HepG2 (cell line): ENCODE measurements at regions not wholly inside any gene's neighbourhood (a gene's known extent, or its start where the extent isn't known, plus 50 kb on each side); places are given as distances from the start of the nearest gene placed in this dataset.

Experiments used
- ATAC-seq: fragments of 200-7000 bp; cut with Tn5 transposase; 3 replicates; pipeline ENCODE4 v1.9.1; 2020; ENCODE audit warnings: mild to moderate bottlenecking, moderate library complexity
- BruUV-seq: library from RNA; stranded (reverse); fragments of 400-500 nt; replicated peaks from 2 replicates; lab custom pipeline; 2021; lab: Mats Ljungman, UMichigan
- CTCF ChIA-PET: fragments of 300-600 bp; formaldehyde crosslinking; extraction: SDS; loops from one replicate; lab custom pipeline; 2021; ENCODE audit warnings: low total read pairs, inconsistent platforms, low intra/inter-chr PET ratio; lab: Yijun Ruan, JAX
- POLR2A ChIA-PET: fragments of 350-600 bp; sonication (Branson Sonifier 250); formaldehyde crosslinking; loops from one replicate; lab custom pipeline; 2020; ENCODE audit warnings: antibody characterized with exemption, inconsistent platforms; lab: Yijun Ruan, JAX
- DNase-seq: peaks from one replicate; pipeline ENCODE4 v3.0.0-alpha.2; 2015; ENCODE audit warnings: low spot score
- FAIRE-seq: peaks from 3 replicates; lab custom pipeline; 2011; peaks lifted over from hg19 to GRCh38; lab: Jason Lieb, UNC
- H2AFZ ChIP-seq: one replicate; pipeline ENCODE4 v1.6.1; 2011; ENCODE audit warnings: low read length, inconsistent platforms
- H3K27ac ChIP-seq: fragments of 300-600 bp; 3 replicates; pipeline ENCODE4 v1.8.0; 2011; ENCODE audit warnings: mixed run types, mild to moderate bottlenecking, mixed read lengths, low read length, inconsistent platforms; ENCODE audit not compliant: insufficient read depth; ENCODE audit errors: extremely low read length
- H3K27me3 ChIP-seq, 2 experiments: fragments of 200-600 bp in 1 of 2; 2 replicates in 1 of 2; 3 replicates in 1 of 2; pipeline versions ENCODE4 v1.6.0 to v1.8.0; 2011; ENCODE audit warnings: low read length in 2 of 2, mild to moderate bottlenecking in 2 of 2, moderate library complexity in 2 of 2, inconsistent platforms in 1 of 2; ENCODE audit not compliant: insufficient read depth in 2 of 2, control insufficient read depth in 1 of 2
- H3K36me3 ChIP-seq, 2 experiments: fragments of 200-600 bp in 1 of 2; replicated peaks in 1 of 2; 2 replicates in 1 of 2; 3 replicates in 1 of 2; pipeline versions ENCODE4 v1.5.1 to v1.8.0; 2011; ENCODE audit warnings: low read length in 2 of 2, inconsistent platforms in 1 of 2; ENCODE audit not compliant: insufficient read depth in 2 of 2, control insufficient read depth in 1 of 2
- H3K4me1 ChIP-seq: 2 replicates; pipeline ENCODE4 v1.5.1; 2012; ENCODE audit warnings: low read length, inconsistent platforms; ENCODE audit not compliant: insufficient read depth
- H3K4me2 ChIP-seq: 2 replicates; pipeline ENCODE4 v1.6.0; 2011; ENCODE audit warnings: low read depth, low read length, inconsistent platforms
- H3K4me3 ChIP-seq, 3 experiments: fragments of 200-600 bp in 1 of 3; sonication (generic), shearing (Covaris generic) in 1 of 3; replicated peaks in 1 of 3; 2 replicates each; pipeline ENCODE4 v1.5.1; 2011 to 2016; ENCODE audit warnings: low read length in 3 of 3, inconsistent platforms in 2 of 3, low read depth in 2 of 3, mild to moderate bottlenecking in 2 of 3, control low read depth in 1 of 3, mixed read lengths in 1 of 3; ENCODE audit not compliant: insufficient read depth in 1 of 3
- H3K79me2 ChIP-seq: one replicate; pipeline ENCODE4 v1.6.1; 2011; ENCODE audit warnings: low read length, inconsistent platforms; ENCODE audit not compliant: insufficient read depth
- H3K9ac ChIP-seq: 2 replicates; pipeline ENCODE4 v1.6.0; 2011; ENCODE audit warnings: mild to moderate bottlenecking, low read depth, low read length, inconsistent platforms; ENCODE audit not compliant: insufficient read depth
- H3K9me3 ChIP-seq: 2 replicates; pipeline ENCODE4 v1.5.1; 2012; ENCODE audit warnings: mild to moderate bottlenecking, low read length
- H4K20me1 ChIP-seq: 2 replicates; pipeline ENCODE4 v1.6.0; 2011; ENCODE audit warnings: inconsistent platforms, mild to moderate bottlenecking, low read length, moderate library complexity; ENCODE audit not compliant: insufficient read depth
- DMAP1 ChIP-seq: IDR thresholded peaks from 2 replicates; pipeline ENCODE4 v1.6.1; 2016
- JUNB ChIP-seq: sonication (generic); formaldehyde crosslinking; IDR thresholded peaks from 2 replicates; pipeline ENCODE4 v1.8.0; 2022; ENCODE audit warnings: missing genetic modification reagents, mild to moderate bottlenecking, borderline replicate concordance
- PHF5A ChIP-seq: IDR thresholded peaks from one replicate; pipeline ENCODE4 v1.6.1; 2018; ENCODE audit warnings: low read depth, missing genetic modification reagents; ENCODE audit not compliant: unreplicated experiment
- RARA ChIP-seq: IDR thresholded peaks from 2 replicates; pipeline ENCODE4 v1.6.1; 2016; ENCODE audit warnings: missing genetic modification reagents, missing compliant biosample characterization
- SATB2 ChIP-seq: sonication (generic); formaldehyde crosslinking; IDR thresholded peaks from 2 replicates; pipeline ENCODE4 v1.5.0; 2020; ENCODE audit warnings: missing genetic modification reagents
- TBL1XR1 ChIP-seq: fragments of 150-350 bp; IDR thresholded peaks from 2 replicates; pipeline ENCODE4 v1.6.1; 2014; ENCODE audit warnings: borderline replicate concordance, low read length; ENCODE audit not compliant: partially characterized antibody
- ZNF253 ChIP-seq: sonication (generic); formaldehyde crosslinking; IDR thresholded peaks from 2 replicates; pipeline ENCODE4 v1.8.0; 2022; ENCODE audit warnings: mild to moderate bottlenecking, missing genetic modification reagents, borderline replicate concordance
- ZNF260 ChIP-seq: sonication (generic); formaldehyde crosslinking; IDR thresholded peaks from 2 replicates; pipeline ENCODE4 v1.4.0; 2020; ENCODE audit warnings: missing genetic modification reagents, low read depth, mild to moderate bottlenecking, borderline replicate concordance
- ZNF839 ChIP-seq: sonication (generic); formaldehyde crosslinking; IDR thresholded peaks from 2 replicates; pipeline ENCODE4 v1.4.0; 2020; ENCODE audit warnings: missing genetic modification reagents, mild to moderate bottlenecking, borderline replicate concordance
- WGBS: methylation state at CpG from one replicate; pipeline ENCODE4 v1.1.6; 2017; ENCODE audit warnings: low lambda C conversion rate; 5-methylcytosine and 5-hydroxymethylcytosine counted together
- in situ Hi-C: cut with HindIII; loops from 2 replicates; pipeline ENCODE4 v1.10.0; 2017; ENCODE audit warnings: low pct_unique_long_range_greater_than_20kb; ENCODE audit not compliant: extremely low pct_ligation_motif_present
- intact Hi-C: fragments of 100-400 bp; cut with micrococcal nuclease; formaldehyde crosslinking; loops from one replicate; pipeline ENCODE4 v1.10.0; 2022; ENCODE audit not compliant: unreplicated experiment
- TF ChIP-seq, protein P1 (sequence below): sonication (generic); formaldehyde crosslinking; IDR thresholded peaks from 2 replicates; pipeline ENCODE4 v1.4.0; 2020; ENCODE audit warnings: mild to moderate bottlenecking, missing genetic modification reagents, borderline replicate concordance
- TF ChIP-seq, protein P2 (sequence below): sonication (generic); formaldehyde crosslinking; IDR thresholded peaks from 2 replicates; pipeline ENCODE4 v1.5.0; 2020; ENCODE audit warnings: mild to moderate bottlenecking, missing genetic modification reagents

DNA sequence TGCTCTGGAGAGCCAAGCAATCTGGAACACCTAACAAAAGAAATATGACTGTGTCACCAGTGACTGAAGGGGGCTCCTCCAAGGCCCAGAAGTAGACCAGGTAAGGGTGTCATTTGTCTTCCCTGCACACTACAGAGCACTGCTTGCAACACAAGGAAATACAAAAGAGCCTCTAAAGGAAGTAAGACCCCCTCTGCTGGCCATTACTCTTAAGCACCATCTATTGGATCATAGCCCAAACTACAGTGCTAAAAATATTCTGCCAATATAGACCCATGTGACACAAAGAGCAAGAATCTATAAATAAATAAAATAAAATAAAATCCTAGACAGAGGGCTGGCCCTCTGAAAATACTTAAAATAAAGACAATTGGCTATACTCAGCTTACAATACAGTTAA, 528.7 kb downstream of the TMA16 start:
- TF ChIP-seq ZNF839 (CRISPR knock-in tag) (no peak), JUNB (CRISPR knock-in tag) (no peak), DMAP1 (CRISPR knock-in tag) (no peak), ZNF253 (CRISPR knock-in tag) (no peak), RARA (CRISPR knock-in tag) (no peak), SATB2 (CRISPR knock-in tag) (no peak), ZNF260 (no peak)
- TF ChIP-seq, protein P1, sequence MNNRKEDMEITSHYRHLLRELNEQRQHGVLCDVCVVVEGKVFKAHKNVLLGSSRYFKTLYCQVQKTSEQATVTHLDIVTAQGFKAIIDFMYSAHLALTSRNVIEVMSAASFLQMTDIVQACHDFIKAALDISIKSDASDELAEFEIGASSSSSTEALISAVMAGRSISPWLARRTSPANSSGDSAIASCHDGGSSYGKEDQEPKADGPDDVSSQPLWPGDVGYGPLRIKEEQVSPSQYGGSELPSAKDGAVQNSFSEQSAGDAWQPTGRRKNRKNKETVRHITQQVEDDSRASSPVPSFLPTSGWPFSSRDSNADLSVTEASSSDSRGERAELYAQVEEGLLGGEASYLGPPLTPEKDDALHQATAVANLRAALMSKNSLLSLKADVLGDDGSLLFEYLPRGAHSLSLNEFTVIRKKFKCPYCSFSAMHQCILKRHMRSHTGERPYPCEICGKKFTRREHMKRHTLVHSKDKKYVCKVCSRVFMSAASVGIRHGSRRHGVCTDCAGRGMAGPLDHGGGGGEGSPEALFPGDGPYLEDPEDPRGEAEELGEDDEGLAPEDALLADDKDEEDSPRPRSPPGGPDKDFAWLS, result no peak
- CTCF ChIA-PET, result no interaction called here
- no peaks in the 10 kb centered on the region for H4K20me1 ChIP-seq
- no peak overlapping the region for H3K9ac ChIP-seq
- H2AFZ ChIP-seq, result no peak overlapping the region
- H3K79me2 ChIP-seq, result no peaks in the 10 kb centered on the region
- peaks cover 25% of the 10 kb centered on the region for H3K9me3 ChIP-seq
- POLR2A ChIA-PET, result no interaction called here
- no peaks in the 10 kb centered on the region for H3K36me3 ChIP-seq
- no peak overlapping the region for H3K4me3 ChIP-seq
- H3K4me2 ChIP-seq, result no peak overlapping the region
- FAIRE-seq (no peak), DNase-seq (no peak), ATAC-seq (no peak)
- no peaks in the 10 kb centered on the region for H3K4me1 ChIP-seq
- no TSS peak for BruUV-seq
- no peak overlapping the region for H3K27ac ChIP-seq
- in situ Hi-C loops (loop anchor here (25.0 kb wide), 1 partner anchor 336 kb away; no protein-coding TSS in a partner anchor), intact Hi-C loops (no loop called here)
- no peaks in the 10 kb centered on the region for H3K27me3 ChIP-seq

DNA sequence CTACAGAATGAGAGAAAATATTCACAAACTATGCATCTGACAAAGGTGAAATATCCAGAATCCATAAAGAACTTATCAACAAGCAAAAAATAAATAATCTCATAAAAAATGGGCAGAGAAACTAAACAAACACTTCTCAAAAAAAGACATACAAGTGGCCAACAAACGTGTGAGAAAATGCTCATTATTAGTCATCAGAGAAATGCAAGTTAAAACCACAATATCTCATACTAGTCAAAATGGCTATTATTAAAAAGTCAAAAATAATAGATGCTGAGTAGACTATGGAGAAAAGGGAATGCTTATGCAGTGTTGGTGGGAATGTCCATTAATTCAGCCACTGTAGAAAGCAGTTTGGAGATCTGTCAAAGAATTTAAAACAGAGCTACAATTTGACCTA, 533.3 kb downstream of the TMA16 start:
- no peaks in the 10 kb centered on the region for H3K27me3 ChIP-seq
- peaks cover 17% of the 10 kb centered on the region for H3K9me3 ChIP-seq
- no peak overlapping the region for H3K27ac ChIP-seq
- no peak overlapping the region for H2AFZ ChIP-seq
- ChIA-PET POLR2A (no interaction called here), CTCF (no interaction called here)
- 0% methylated on average over 1 of the region's 1 CpG for WGBS
- H3K9ac ChIP-seq, result no peak overlapping the region
- H3K4me3 ChIP-seq, result no peak overlapping the region
- H3K36me3 ChIP-seq, result no peaks in the 10 kb centered on the region
- DNase-seq (no peak), FAIRE-seq (no peak)
- H3K4me2 ChIP-seq, result no peak overlapping the region
- H3K79me2 ChIP-seq, result no peaks in the 10 kb centered on the region
- no TSS peak for BruUV-seq
- TF ChIP-seq, protein P2, sequence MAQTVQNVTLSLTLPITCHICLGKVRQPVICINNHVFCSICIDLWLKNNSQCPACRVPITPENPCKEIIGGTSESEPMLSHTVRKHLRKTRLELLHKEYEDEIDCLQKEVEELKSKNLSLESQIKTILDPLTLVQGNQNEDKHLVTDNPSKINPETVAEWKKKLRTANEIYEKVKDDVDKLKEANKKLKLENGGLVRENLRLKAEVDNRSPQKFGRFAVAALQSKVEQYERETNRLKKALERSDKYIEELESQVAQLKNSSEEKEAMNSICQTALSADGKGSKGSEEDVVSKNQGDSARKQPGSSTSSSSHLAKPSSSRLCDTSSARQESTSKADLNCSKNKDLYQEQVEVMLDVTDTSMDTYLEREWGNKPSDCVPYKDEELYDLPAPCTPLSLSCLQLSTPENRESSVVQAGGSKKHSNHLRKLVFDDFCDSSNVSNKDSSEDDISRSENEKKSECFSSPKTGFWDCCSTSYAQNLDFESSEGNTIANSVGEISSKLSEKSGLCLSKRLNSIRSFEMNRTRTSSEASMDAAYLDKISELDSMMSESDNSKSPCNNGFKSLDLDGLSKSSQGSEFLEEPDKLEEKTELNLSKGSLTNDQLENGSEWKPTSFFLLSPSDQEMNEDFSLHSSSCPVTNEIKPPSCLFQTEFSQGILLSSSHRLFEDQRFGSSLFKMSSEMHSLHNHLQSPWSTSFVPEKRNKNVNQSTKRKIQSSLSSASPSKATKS, result no peak
- no peak for TF ChIP-seq PHF5A (CRISPR knock-in tag)
- TF ChIP-seq TBL1XR1, result no peak
- TF ChIP-seq, all 625 proteins: peak for 0
- H4K20me1 ChIP-seq, result no peaks in the 10 kb centered on the region
- no peak for ATAC-seq
- H3K4me1 ChIP-seq, result no peaks in the 10 kb centered on the region
- in situ Hi-C loops (no loop called here), intact Hi-C loops (no loop called here)
